ENCODE measurements at regions not wholly inside any gene's neighbourhood (a gene's known extent, or its start where the extent isn't known, plus 50 kb on each side); places are given as distances from the start of the nearest gene placed in this dataset.

DNA sequence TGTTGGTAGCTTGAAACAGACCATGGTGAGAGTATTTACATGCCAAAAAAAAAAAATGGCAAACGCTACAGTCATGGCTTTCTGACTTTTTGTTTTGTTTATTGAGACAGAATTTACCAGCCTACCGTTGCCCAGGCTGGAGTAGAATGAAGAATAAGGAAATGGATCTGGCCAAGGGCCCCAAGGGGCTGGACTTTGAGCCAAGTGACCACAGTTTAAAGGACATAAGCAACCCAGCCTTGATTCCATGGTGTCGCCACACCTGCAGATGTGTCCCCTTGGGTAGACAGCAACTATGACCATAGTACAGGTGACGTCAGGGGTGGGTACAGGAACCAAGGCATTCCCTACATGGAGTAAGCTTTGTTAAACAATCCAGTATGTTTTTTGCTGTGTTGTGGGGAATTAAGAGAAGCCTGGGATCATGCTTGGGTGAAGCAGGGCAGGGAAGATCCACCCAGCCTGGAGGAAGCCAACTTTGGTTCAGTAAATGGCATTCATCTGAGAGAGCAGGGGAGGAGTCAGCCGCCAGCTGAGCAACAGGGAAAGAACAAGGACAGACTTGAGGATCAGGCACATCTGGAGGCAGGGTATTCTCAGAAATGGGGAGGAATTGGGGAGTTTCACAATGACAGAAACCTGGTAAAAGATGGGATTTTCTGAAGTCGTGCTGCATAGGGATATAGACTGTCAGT lies 110.3 kb upstream of the SH3BP4 start:
- DNase-seq (ENCODE audit: low spot score), result no peak
- intact Hi-C loops (cut with DNase I), result no loop called here

DNA sequence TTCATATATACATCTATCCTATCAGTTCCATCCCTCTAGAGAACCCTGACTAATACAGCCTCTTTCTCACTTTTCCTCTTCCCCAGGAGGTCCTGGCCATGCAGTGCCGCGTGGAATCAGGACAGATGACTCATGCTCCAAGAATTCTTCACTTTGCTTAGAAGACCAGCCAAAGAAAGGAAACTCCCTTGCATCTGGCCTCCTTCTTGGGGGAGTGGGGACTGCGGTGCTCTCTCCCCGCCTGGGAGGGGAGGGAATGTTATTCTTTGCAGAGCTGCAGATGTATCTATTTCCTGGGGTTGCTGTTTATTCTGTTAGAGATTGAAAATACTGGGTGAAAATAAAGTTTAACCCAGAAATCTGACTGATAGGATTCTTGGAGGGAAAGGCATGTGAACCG lies 111.5 kb upstream of the SH3BP4 start:
- DNase-seq (ENCODE audit: low spot score), result no peak
- intact Hi-C loops (cut with DNase I), result no loop called here

DNA sequence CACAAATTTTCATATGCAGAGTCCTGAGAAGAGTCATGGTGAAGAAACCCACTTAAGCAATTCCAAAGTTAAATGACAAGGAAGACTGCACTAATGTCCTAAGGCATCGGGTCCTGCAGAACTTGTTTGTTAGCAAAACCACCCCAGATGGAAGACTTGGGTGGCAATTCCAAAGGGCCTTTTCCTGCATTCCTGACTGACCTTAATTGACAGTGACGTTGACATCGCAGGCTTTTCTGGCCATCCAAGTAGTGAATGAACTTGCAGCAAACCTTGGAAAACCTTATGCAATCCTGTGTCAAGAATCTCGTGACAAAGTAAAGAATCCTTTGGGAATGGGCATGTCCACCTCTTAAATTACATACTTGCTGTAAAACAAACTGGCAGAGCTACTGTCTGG lies 112.5 kb upstream of the SH3BP4 start:
- intact Hi-C loops (cut with DNase I), result loop anchor here in 1 of 2 donors (5.0 kb wide), 1 partner anchor 1093 kb away; no protein-coding TSS in a partner anchor

DNA sequence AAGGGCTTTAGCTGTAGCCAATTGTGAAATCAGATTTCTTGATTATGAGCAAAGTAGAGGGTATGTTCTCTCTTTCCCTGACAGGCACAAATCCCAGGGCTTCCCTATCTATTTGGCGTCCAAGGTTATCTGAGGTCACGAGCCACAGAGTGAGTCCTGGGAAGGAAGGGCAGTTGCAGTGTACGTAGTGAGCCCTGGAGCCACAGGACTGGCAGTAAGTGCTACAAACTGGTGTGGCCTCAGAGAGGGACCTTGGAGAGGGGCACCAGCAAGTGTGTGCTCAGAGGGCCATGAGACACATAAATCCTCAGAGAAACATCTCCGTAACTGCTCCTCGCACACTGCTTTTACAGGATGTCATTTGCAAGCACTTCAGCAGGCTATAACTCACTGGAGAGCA lies 115.5 kb upstream of the SH3BP4 start:
- intact Hi-C loops (cut with DNase I), result loop anchor here in 1 of 2 donors (5.0 kb wide), 1 partner anchor 1096 kb away; no protein-coding TSS in a partner anchor
- DNase-seq (ENCODE audit: low spot score), result no peak

More for the DNA sequence above, 112.5 kb upstream of the SH3BP4 start:
- DNase-seq (ENCODE audit: low spot score), result no peak

DNA sequence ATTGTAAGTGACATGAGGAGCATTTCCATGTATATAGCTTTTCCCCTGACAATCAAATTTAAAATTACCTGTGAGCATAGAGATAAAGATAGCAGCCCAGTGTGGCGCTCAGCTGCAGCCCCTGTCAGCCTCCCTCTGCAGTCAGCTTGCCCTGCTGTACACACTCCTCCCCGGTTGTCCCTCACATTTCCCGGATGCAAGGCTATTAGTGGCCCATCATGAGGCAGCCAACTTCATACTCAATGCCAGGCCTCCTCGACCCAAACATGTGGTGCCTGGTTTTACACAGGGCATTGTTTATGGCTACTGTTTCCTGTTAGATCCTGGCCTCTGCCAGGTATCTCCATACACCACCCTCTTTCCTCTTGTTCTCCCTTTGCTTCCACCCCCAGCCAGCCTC lies 116.1 kb upstream of the SH3BP4 start:
- intact Hi-C loops (cut with DNase I), result loop anchor here in 1 of 2 donors (5.0 kb wide), 1 partner anchor 1097 kb away; no protein-coding TSS in a partner anchor
- DNase-seq (ENCODE audit: low spot score), result no peak

DNA sequence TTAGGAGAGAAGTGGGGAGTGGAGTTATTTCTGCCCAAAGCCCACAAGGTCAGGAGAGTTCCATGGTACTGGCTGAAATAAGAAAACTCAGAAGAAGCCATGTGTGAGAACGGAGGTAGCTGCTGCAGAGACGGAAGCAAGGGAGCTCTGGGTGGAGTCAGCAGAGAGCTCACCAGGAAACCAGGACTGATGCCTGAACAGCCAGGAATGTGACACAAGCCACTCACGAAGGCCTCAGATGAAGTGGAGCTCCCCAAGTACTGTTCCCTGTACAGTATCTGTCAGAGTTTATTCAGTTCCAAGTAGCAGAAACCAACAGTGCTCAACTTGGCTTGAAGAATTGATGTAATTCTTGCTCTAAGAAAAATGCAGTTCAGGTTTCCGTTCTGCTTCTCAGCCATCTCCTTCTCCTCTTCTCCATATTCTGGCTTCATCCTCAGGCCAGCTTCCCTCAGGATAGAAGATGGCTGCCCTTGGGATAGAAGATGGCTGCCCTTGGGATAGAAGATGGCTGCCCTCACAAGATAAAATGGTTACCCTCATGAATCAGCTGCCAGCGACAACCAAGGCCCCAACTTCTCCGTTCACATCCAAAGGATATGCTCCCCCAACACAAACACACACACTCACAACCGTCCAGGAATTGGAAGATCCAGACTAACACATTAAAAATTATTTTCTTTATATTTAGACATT lies 117.4 kb upstream of the SH3BP4 start:
- intact Hi-C loops (cut with DNase I), result no loop called here
- DNase-seq (ENCODE audit: low spot score), result no peak

DNA sequence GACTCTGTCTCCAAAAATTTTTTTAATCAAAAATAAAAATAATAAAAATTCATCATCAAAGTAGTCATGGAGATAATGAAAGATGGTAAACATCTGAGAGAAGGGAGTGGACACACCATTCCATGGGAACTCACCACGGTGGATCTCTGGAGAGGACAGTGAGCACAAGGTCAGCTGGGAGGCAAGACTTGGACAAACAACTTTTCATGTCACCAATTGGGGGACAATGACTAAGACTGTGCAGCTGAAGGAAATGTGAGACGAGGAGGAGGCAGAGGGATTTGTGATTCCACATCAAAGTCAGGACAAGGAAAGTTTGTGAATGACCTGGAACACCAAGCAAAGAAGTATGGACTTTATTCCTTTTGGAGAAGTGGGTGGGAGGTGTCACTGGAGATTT lies 121.0 kb upstream of the SH3BP4 start:
- intact Hi-C loops (cut with DNase I), result no loop called here
- DNase-seq (ENCODE audit: low spot score), result no peak

DNA sequence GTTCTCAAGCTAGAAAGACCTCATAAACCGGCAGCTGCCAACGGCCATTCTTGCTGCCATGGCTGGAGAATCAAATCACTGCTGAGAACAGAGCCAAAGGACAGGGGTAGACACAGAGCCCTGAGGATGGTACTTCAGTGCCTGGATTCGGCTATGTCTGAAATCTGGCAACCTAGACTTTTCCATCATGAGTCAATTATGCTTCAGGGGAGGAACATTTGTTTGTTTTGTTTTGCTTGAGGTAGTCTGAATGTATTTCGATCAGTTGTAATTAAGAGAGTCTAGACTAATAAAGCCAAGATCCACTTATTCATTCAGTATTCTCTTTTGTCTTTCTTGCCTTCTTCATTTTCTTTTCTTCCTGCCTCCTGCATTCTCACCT lies 122.8 kb upstream of the SH3BP4 start:
- intact Hi-C loops (cut with DNase I), result loop anchor here in 1 of 2 donors (5.0 kb wide), 1 partner anchor 1317 kb away; no protein-coding TSS in a partner anchor

DNA sequence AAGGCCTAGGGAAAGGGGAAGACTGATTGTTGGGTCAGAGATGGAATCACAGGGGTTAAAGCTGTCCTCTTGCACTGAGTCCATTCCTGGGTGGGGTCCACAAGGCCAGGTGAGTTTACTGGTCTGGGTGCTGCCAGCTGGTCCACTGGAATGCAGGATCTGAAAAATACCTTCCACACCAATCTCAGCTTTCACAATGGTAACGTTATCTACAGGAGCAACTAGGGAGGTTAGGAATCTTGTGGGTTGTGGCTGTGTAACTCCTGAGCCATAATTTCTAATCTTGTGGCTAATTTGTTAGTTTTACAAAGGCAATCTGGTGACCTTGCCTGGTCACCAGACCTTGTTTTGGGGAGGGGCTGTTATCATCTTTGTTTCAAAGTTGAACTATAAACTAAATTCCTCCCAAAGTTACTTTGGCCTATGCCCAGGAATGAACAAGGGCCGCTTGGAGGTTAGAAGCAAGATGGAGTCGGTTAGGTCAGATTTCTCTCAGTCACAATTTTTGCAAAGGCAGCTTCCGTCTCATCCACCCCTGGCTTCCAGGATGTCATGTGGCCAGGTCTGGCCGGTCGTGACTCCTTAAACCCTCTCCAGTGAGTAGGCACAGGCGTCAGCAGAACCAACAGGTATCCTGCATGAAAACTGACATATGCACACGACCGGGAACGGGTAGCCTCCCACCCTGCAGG lies 123.3 kb upstream of the SH3BP4 start:
- DNase-seq (ENCODE audit: low spot score), result no peak
- intact Hi-C loops (cut with DNase I), result loop anchor here in 1 of 2 donors (5.0 kb wide), 1 partner anchor 1316 kb away; no protein-coding TSS in a partner anchor

More for the DNA sequence above, 122.8 kb upstream of the SH3BP4 start:
- no peak for DNase-seq (ENCODE audit: low spot score)

DNA sequence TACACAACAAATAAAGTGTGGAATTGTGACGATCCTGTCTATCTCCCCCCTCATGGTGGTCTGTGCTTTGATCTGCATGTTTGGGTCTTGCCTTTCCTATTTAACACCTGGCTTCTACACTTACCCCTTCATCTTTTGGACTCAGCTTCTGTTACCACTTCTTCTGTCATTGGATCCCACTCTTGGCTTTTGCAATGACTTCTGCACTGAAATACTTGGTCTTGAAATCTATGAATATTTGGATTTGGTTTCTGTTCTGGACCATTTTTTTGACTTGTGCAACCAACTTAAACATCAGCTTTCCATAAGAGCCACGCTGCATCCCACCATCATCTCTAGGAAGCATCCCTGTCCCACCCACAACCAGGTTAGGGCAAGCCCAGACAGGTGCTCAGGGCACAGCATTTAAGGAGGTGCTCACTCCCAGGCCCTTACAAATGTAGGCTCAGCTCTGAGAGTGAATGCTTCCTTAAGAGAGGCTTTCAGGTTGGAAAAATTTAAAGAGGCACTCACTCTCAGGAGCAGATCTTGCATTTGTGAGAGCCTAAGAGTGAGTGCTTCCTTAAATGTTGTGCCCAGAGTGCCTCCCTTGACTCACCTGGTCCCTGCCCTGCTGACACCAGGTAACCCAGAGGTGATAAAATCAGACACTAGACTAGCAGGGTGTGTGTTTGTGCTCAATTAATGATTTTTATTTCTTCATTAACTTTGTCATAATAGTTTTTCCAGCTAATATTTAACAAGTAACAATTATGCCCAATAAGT lies 124.5 kb upstream of the SH3BP4 start:
- no peak for DNase-seq (ENCODE audit: low spot score)
- intact Hi-C loops (cut with DNase I), result loop anchor here (2.0 to 5.0 kb wide), 2 partner anchors 34 to 1315 kb away; no protein-coding TSS in a partner anchor

DNA sequence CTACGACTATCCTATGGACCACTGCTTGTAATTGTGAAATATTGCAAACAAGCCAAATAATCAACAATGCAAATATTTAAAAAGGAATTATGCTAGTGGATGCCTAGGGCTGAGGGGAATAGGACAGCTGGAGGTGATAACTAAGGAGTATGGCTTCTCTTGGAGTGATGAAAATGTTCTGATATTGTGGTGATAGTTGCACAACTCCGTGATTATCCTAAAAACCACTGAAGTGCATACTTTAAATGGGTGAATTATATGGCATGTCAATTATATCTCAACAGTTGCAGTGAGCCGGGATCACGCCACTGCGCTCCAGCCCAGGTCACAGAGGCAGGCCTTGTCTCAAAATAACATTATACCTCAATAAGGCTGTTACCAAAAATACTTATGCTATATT lies 125.1 kb upstream of the SH3BP4 start:
- intact Hi-C loops (cut with DNase I), result loop anchor here (2.0 to 5.0 kb wide), 2 partner anchors 34 to 1314 kb away; no protein-coding TSS in a partner anchor
- no peak for DNase-seq (ENCODE audit: low spot score)

DNA sequence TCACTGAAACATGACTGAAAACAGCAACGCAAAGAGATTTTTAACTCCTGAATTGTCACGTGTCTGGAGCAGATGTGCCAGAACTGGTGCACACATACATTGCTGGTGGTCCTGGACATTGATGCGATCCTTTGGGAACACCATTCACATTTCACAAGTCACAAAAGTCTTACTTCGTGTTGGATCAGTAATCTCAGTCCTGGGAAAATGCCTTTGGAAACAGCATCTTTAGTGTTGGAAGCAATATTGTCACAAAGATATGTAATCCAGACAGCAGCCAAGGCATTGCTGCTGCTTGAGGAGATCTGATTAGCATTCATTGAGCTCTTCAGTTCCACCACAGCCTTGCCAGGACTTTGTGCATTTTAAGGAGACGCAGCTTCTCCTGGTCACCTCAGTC lies 126.2 kb upstream of the SH3BP4 start:
- intact Hi-C loops (cut with DNase I), result loop anchor here (2.0 to 5.0 kb wide), 2 partner anchors 35 to 1313 kb away; no protein-coding TSS in a partner anchor
- DNase-seq (ENCODE audit: low spot score), result no peak

DNA sequence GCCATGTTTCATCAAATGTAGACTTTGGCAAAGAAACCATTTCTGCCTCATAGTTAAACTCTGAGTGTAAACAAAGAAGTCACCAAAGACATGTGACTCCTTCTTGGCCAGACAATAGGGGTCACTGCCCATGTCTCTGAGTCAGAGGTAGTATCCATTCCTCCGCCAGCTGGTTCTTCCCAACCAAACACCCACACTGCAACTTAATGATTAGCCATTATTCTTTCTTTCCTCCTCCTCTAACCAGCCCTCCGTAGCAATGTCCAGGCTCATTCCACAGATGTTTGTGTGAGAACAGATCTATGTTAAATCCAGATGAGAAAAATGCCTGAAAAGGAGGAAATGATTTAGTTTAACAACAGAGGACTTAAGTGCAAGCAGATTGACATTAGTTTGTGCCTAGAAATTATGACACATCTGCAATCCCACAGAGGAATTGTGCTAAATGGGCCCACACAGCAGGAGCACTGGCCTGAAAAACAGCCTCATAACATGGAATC lies 127.9 kb upstream of the SH3BP4 start:
- no peak for DNase-seq (ENCODE audit: low spot score)
- intact Hi-C loops (cut with DNase I), result no loop called here

DNA sequence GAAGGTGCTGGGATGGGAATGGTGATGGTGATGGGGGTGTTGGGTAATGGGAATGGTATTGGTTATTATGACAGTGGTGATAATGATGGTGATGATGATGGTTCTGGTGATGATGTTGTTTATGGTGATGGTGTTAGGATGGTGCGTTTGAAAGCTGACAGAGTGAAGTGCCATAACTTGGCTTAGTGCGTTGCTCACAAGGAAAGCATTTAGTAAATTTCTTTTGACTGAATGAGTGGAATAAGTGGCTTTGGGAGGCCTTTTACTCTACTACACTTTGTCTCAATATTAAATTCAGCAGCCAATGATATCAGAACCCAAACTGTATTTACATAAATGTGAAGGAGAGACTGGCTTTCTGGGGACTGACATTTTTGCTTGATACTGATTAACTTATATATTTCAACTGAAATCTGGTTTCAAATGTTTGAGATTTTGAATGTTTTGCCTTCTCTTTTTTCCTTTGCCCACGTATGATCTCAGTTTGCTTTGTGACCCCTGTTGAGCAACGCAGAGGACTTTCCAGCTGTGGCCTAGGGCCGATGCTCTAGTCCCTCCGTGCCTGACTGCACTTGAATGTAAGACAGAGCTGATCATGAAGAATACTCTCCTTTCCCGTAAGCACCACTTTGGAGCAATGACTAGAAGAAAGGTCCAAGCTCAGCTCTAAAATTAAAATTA lies 128.5 kb upstream of the SH3BP4 start:
- intact Hi-C loops (cut with DNase I), result no loop called here
- DNase-seq (ENCODE audit: low spot score), result no peak

DNA sequence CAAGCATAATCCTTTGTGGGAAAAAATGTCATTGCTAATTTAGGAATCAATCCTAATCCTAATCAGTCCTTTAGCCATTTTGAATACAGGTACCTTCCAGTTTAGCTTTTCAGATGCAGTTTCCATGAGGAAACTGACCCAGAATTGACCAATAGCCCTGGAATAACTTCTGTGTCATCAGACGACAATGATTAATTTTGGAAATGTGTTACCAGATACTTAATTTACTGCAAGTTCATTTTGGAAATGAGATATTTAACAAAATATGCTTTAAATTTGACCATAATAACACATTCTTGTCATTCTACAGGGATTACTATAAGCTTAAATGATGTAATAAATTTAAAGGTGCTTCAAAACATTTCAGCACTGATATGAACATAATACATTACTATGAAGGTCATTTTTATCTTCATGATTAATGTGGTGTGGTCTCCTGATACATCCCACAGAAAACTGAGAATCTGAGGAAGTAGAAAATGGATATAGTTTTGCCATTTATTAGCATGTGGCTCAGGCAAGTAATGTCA lies 129.8 kb upstream of the SH3BP4 start:
- no peak for DNase-seq (ENCODE audit: low spot score)
- intact Hi-C loops (cut with DNase I), result no loop called here

DNA sequence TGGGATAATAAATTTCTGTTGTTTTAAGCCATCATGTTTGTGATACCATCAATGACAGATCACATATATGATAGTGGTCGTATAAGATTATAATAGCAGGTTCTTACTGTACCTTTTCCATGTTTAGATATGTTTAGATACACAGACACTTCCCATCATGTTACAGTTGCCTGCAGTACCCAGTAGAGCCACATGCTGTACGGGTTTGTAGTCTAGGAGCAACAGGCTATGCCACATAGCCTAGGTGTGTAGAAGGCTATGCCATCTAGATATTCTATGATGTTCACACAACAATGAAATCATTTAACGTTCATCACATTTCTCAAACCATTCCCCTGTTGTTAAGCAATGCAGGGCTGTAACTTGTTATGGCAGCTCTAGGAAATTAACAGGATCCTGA lies 132.9 kb upstream of the SH3BP4 start:
- no peak for DNase-seq (ENCODE audit: low spot score)
- intact Hi-C loops (cut with DNase I), result no loop called here

DNA sequence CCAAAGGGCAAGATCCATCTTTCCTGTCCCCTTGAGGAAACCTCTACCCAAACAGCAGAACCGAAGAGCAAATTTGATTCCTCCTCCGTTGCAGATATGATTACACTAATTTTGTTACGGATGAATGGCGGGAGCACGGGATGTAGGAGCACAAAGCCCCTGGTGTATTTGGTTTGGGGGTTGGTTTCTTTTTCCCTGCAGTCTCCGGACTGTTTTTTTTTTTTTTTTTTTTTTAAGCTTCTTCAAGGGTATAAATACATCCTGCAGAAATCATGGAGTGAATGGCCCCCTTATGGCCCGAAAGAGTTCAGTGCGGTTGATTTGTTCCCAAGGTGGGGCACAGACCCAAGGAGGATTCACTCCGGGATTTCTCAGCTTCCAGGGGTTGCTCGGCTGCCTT lies 135.3 kb upstream of the SH3BP4 start:
- no peak for DNase-seq (ENCODE audit: low spot score)
- intact Hi-C loops (cut with DNase I), result no loop called here

DNA sequence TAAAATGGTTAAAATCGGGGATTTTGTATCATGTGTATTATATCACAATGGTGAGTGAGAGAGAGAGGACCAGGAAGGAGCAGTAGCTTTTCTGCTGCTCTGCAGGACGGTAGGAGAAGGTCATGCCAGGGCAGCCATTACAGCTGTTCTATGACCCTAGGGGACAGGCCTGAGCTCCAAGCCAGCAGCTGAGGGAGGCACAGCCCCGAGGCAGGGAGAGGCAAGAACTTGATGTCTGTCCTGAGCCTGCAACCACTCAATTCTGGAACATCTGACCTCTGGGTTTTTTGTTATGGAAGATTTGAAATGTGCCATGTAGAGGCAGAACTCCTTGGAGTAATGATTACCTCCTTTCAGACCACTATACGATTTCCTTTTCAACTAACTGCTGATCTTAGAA lies 135.8 kb upstream of the SH3BP4 start:
- intact Hi-C loops (cut with DNase I), result no loop called here
- no peak for DNase-seq (ENCODE audit: low spot score)
